SK-N-MC (cell line): ENCODE measurements at regions not wholly inside any gene's neighbourhood (a gene's known extent, or its start where the extent isn't known, plus 50 kb on each side); places are given as distances from the start of the nearest gene placed in this dataset.

ENCODE experiments used
- EZH2 ChIP-seq: fragments of 200-600 bp; sonication (generic); IDR thresholded peaks from one replicate; pipeline ENCODE4 v1.6.1; 2017; ENCODE audit warnings: antibody characterized with exemption
- FOXP2 ChIP-seq: optimal IDR thresholded peaks from 2 replicates; pipeline ENCODE3; 2011; ENCODE audit warnings: mild to moderate bottlenecking, moderate library complexity; ENCODE audit not compliant: insufficient read depth; ENCODE audit errors: extremely low read length, control extremely low read depth
- POLR2AphosphoS5 ChIP-seq: IDR thresholded peaks from 2 replicates; pipeline ENCODE4 v1.6.1; 2012; ENCODE audit warnings: mild to moderate bottlenecking, low read depth, low read length, borderline replicate concordance

GRCh38 chr3:76645724-76646123, 394.2 kb upstream of the ROBO2 start:
- no peak for TF ChIP-seq POLR2AphosphoS5
- TF ChIP-seq EZH2 = no peak
- no peak for TF ChIP-seq FOXP2
